ENCODE measurements at regions not wholly inside any gene's neighbourhood (a gene's known extent, or its start where the extent isn't known, plus 50 kb on each side); places are given as distances from the start of the nearest gene placed in this dataset.

GRCh38 chr3:135487261-135487660 lies 478.3 kb upstream of the PPP2R3A start:
- Histone ChIP-seq H3K9me3 (no peaks in the 10 kb centered on the region), H3K4me3 (no peak overlapping the region), H3K36me3 (ENCODE audit: low read depth) (no peaks in the 10 kb centered on the region), H3K4me1 (ENCODE audit: low read depth) (no peaks in the 10 kb centered on the region)
- DNase-seq (no peak), ATAC-seq (no peak)
- TF ChIP-seq, protein P1, sequence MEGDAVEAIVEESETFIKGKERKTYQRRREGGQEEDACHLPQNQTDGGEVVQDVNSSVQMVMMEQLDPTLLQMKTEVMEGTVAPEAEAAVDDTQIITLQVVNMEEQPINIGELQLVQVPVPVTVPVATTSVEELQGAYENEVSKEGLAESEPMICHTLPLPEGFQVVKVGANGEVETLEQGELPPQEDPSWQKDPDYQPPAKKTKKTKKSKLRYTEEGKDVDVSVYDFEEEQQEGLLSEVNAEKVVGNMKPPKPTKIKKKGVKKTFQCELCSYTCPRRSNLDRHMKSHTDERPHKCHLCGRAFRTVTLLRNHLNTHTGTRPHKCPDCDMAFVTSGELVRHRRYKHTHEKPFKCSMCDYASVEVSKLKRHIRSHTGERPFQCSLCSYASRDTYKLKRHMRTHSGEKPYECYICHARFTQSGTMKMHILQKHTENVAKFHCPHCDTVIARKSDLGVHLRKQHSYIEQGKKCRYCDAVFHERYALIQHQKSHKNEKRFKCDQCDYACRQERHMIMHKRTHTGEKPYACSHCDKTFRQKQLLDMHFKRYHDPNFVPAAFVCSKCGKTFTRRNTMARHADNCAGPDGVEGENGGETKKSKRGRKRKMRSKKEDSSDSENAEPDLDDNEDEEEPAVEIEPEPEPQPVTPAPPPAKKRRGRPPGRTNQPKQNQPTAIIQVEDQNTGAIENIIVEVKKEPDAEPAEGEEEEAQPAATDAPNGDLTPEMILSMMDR (IDR thresholded peaks at IDR 0.05): no peak
- intact Hi-C loops (cut with DNase I, micrococcal nuclease): no loop called here

DNA sequence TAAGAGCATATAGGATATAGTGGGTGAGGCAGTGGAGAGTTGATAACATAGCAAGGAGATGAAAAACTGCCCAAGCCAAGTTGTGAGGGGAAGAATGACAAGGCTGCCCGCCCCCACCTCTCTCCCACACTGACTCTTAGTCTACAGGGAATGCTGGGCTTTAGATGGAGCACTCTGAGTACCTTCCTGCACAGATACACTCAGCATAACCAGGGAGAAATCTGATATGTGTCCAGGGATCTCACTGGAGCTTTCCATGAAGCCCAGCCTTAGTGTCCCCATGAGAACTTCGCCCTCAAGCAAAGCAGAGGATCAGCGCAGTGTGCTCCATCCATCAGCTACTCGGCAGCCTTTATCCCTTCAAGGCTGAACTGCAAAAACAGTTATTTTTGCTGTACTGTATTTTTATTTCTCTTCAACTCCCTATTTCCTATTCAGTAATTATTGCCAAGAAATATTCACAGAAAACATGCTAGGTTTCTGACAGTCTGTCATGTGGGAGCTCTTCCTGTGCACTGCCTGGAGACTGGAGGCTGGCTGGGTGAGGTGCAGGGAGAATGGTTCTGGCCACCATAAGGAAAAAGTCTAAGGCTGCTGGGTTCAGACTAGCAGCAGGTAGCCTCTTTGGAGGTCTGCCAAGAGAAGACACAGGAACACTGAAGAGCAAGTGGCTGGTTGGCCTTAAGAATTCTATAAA lies 475.2 kb upstream of the PPP2R3A start:
- no peak for DNase-seq
- no peaks in the 10 kb centered on the region for H3K4me1 ChIP-seq (ENCODE audit: low read depth)
- intact Hi-C loops (cut with DNase I, micrococcal nuclease): no loop called here
- no peaks in the 10 kb centered on the region for H3K9me3 ChIP-seq
- no peaks in the 10 kb centered on the region for H3K36me3 ChIP-seq (ENCODE audit: low read depth)
- TF ChIP-seq, protein P1 (IDR thresholded peaks at IDR 0.05): no peak
- H3K4me3 ChIP-seq: no peak overlapping the region
- no peak for ATAC-seq

GRCh38 chr3:135491491-135492205 lies 473.9 kb upstream of the PPP2R3A start:
- intact Hi-C loops (cut with DNase I, micrococcal nuclease): no loop called here
- Histone ChIP-seq H3K36me3 (ENCODE audit: low read depth) (no peaks in the 10 kb centered on the region), H3K4me1 (ENCODE audit: low read depth) (no peaks in the 10 kb centered on the region), H3K9me3 (no peaks in the 10 kb centered on the region), H3K4me3 (no peak overlapping the region)
- DNase-seq (no peak), ATAC-seq (no peak)
- TF ChIP-seq, protein P1 (IDR thresholded peaks at IDR 0.05): no peak

- Histone ChIP-seq H3K4me1 (ENCODE audit: low read depth) (no peaks in the 10 kb centered on the region), H3K4me3 (no peak overlapping the region), H3K36me3 (ENCODE audit: low read depth) (no peaks in the 10 kb centered on the region), H3K9me3 (no peaks in the 10 kb centered on the region)
- ATAC-seq (no peak), DNase-seq (no peak)
- TF ChIP-seq, protein P1 (IDR thresholded peaks at IDR 0.05): no peak
- intact Hi-C loops (cut with DNase I, micrococcal nuclease): no loop called here
These were observed 469.6 kb upstream of the PPP2R3A start for GRCh38 chr3:135495891-135496290.

- intact Hi-C loops (cut with DNase I, micrococcal nuclease): no loop called here
- Histone ChIP-seq H3K4me3 (no peak overlapping the region), H3K9me3 (no peaks in the 10 kb centered on the region), H3K4me1 (ENCODE audit: low read depth) (no peaks in the 10 kb centered on the region), H3K36me3 (ENCODE audit: low read depth) (no peaks in the 10 kb centered on the region)
- DNase-seq: no peak
- TF ChIP-seq, protein P1 (IDR thresholded peaks at IDR 0.05): no peak
- no peak for ATAC-seq
These were observed 467.5 kb upstream of the PPP2R3A start for GRCh38 chr3:135497979-135498378.

Measured in mucosa of descending colon (tissue), 3 donors.